ENCODE measurements at regions not wholly inside any gene's neighbourhood (a gene's known extent, or its start where the extent isn't known, plus 50 kb on each side); places are given as distances from the start of the nearest gene placed in this dataset.
"Not testable (repeated sequence)": the region's sequence is repeated elsewhere in the genome, so short reads cannot be mapped to it uniquely, and the experiment has no call there.

DNA sequence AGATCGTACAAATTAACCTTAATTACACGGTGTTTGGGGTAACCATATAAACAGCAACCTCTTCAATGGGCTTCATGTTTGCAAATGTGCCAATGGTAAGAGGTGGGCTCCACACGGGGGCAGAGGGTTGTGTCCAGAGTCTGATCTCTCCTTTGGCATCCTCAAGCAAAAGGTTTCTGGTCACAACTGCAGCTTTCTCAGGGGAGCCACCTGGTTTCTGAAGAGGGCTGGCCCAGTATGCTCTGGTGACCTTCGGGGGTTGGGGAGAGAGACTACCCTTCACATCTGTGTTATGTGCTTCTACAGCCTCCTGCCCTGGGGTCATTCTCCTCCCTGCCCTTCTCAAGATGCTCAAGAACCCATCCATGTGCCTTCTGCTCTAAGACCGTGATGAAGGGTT lies 259.6 kb downstream of the CRLF2 start:
- no peaks in the 10 kb centered on the region for H3K36me3 ChIP-seq
- no peaks in the 10 kb centered on the region for H3K4me1 ChIP-seq
- TF ChIP-seq, protein P1, sequence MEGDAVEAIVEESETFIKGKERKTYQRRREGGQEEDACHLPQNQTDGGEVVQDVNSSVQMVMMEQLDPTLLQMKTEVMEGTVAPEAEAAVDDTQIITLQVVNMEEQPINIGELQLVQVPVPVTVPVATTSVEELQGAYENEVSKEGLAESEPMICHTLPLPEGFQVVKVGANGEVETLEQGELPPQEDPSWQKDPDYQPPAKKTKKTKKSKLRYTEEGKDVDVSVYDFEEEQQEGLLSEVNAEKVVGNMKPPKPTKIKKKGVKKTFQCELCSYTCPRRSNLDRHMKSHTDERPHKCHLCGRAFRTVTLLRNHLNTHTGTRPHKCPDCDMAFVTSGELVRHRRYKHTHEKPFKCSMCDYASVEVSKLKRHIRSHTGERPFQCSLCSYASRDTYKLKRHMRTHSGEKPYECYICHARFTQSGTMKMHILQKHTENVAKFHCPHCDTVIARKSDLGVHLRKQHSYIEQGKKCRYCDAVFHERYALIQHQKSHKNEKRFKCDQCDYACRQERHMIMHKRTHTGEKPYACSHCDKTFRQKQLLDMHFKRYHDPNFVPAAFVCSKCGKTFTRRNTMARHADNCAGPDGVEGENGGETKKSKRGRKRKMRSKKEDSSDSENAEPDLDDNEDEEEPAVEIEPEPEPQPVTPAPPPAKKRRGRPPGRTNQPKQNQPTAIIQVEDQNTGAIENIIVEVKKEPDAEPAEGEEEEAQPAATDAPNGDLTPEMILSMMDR (IDR thresholded peaks at IDR 0.05) = no peak
- no peak overlapping the region for H3K4me3 ChIP-seq
- no peak for DNase-seq
- H3K27me3 ChIP-seq = peaks cover 0 to 6% of the 10 kb centered on the region in 2 donors
- peaks cover 0 to 6% (median 0%) of the 10 kb centered on the region in 3 donors for H3K9me3 ChIP-seq
- no peak overlapping the region for H3K27ac ChIP-seq
- intact Hi-C loops (cut with DNase I; ENCODE audit: low total_unique reads) = no loop called here

DNA sequence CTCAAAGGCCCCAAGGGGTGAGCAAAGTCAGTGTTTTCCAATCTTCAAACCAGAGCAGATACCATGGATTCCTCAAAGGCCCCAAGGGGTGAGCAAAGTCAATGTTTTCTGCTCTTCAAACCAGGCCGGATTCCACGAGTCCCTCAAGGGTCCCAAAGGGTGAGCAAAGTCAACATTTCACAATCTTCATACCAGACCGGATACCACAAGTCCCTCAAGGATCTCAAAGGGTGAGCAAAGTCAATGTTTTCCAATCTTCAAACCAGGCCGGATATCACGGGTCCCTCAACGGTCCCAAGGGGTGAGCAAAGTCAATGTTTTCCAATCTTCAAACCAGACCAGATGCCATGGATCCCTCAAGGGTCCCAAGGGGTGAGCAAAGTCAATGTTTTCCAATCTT lies 265.2 kb downstream of the CRLF2 start:
- H3K4me3 ChIP-seq; H3K4me1 ChIP-seq; H3K36me3 ChIP-seq; H3K27me3 ChIP-seq; intact Hi-C loops (cut with DNase I; ENCODE audit: low total_unique reads); DNase-seq; H3K27ac ChIP-seq; H3K9me3 ChIP-seq: not testable (repeated sequence)

- H3K27me3 ChIP-seq = peaks cover 0 to 25% of the 10 kb centered on the region in 2 donors
These were observed 269.4 kb downstream of the CRLF2 start for GRCh38 chrX:943035-943434.

DNA sequence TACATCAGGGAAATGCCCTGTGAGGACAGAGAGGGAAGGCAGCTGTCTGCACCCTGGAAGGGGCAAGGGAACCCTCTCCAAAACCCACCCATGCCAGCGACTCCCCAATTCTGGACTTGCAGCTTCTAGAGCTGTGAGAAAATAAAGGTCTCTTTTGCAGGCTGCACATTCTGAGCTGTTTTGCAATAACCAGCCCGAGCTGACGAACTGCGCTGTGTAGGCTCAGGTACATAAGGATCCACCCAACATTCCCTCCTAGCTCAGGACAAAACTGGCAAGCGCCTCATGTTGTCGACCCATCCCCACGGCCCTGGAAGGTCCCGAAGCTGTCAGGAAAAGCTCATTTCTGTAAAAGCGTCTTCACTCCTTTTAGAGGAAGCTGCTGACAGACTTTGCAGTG lies 271.8 kb downstream of the CRLF2 start:
- intact Hi-C loops (cut with DNase I; ENCODE audit: low total_unique reads) = no loop called here
- TF ChIP-seq, protein P1 (IDR thresholded peaks at IDR 0.05) = no peak
- no peak for DNase-seq

More at GRCh38 chrX:943035-943434, 269.4 kb downstream of the CRLF2 start:
- DNase-seq = no peak
- Histone ChIP-seq H3K4me1 (no peaks in the 10 kb centered on the region), H3K4me3 (no peak overlapping the region), H3K9me3 (peaks cover 0 to 3% (median 0%) of the 10 kb centered on the region in 3 donors), H3K27ac (no peak overlapping the region), H3K36me3 (no peaks in the 10 kb centered on the region)
- intact Hi-C loops (cut with DNase I; ENCODE audit: low total_unique reads) = no loop called here
- TF ChIP-seq, protein P1 (IDR thresholded peaks at IDR 0.05) = no peak

GRCh38 chrX:936979-937769 lies 275.3 kb downstream of the CRLF2 start:
- H3K9me3 ChIP-seq = no peaks in the 10 kb centered on the region
- no peak overlapping the region for H3K27ac ChIP-seq
- TF ChIP-seq, protein P1 (IDR thresholded peaks at IDR 0.05) = no peak

More for the DNA sequence above, 271.8 kb downstream of the CRLF2 start:
- peaks cover 0 to 26% of the 10 kb centered on the region in 2 donors for H3K27me3 ChIP-seq
- no peaks in the 10 kb centered on the region for H3K9me3 ChIP-seq
- H3K4me1 ChIP-seq = no peaks in the 10 kb centered on the region
- no peak overlapping the region for H3K4me3 ChIP-seq
- no peak overlapping the region for H3K27ac ChIP-seq
- H3K36me3 ChIP-seq = no peaks in the 10 kb centered on the region

DNA sequence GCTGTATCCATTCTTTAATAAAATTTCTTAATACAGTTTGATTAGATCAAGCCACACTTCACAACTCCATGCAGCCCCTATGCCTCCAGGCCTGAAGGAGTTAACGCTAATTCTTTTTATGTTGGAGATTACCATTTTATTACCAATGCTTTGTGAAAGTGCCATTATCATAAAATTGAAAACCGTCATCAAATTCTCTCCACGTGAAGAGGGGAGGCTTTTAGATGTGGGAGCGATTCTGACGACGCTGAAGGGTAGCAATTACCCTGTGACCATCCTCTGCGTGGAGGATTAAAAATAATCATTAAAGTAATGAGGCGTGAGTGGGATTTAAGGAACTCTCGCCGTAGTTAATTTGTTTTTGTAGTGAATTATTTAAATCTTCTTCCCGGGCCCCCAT lies 278.8 kb downstream of the CRLF2 start:
- TF ChIP-seq, protein P1 (IDR thresholded peaks at IDR 0.05) = no peak
- Histone ChIP-seq H3K4me3 (no peak overlapping the region), H3K9me3 (no peaks in the 10 kb centered on the region), H3K36me3 (no peaks in the 10 kb centered on the region), H3K27ac (no peak overlapping the region), H3K4me1 (no peaks in the 10 kb centered on the region), H3K27me3 (peaks cover 0 to 5% of the 10 kb centered on the region in 2 donors)
- DNase-seq = no peak
- intact Hi-C loops (cut with DNase I; ENCODE audit: low total_unique reads) = no loop called here

More at GRCh38 chrX:936979-937769, 275.3 kb downstream of the CRLF2 start:
- H3K27me3 ChIP-seq = peaks cover 0 to 28% of the 10 kb centered on the region in 2 donors
- no peaks in the 10 kb centered on the region for H3K4me1 ChIP-seq
- H3K36me3 ChIP-seq = no peaks in the 10 kb centered on the region
- H3K4me3 ChIP-seq = no peak overlapping the region
- DNase-seq = no peak
- intact Hi-C loops (cut with DNase I; ENCODE audit: low total_unique reads) = no loop called here
